ENCODE measurements at regions not wholly inside any gene's neighbourhood (a gene's known extent, or its start where the extent isn't known, plus 50 kb on each side); places are given as distances from the start of the nearest gene placed in this dataset.

DNA sequence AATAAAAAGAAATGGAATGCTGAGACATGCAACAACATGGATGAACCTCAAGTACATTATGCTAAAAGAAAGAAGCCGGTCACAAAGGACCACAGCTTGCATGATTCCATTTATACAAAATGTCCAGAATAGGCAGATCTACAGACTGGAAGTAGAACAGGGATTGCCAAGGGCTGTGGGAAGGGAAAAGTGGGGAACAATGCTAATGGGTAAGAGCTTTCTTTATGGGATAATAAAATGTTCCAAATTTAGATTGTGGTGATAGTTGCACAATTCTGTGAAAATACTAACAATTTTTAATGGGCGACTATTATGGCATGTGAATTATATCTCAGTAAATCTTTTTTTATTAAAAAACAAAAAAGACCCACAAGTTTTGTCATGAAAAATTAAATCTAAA lies 106.2 kb downstream of the TMCO5A start:
- Histone ChIP-seq H3K36me3 (ENCODE audit: control insufficient read depth, insufficient read depth, low read length) (no peaks in the 10 kb centered on the region), H3K79me2 (ENCODE audit: control insufficient read depth, insufficient read depth, low read length) (no peaks in the 10 kb centered on the region), H3K23ac (ENCODE audit: low read length) (no peak overlapping the region), H3K27ac (ENCODE audit: low read depth, low read length) (no peak overlapping the region), H2BK120ac (ENCODE audit: low read depth, low read length) (no peak overlapping the region), H2AK5ac (ENCODE audit: low read length) (no peak overlapping the region), H2BK15ac (replicated peaks; ENCODE audit: low read depth) (no peak overlapping the region), H4K5ac (ENCODE audit: low read length) (no peak overlapping the region), H3K9ac (ENCODE audit: low read length) (no peak overlapping the region), H3K4me2 (ENCODE audit: low read length) (no peak overlapping the region), H3K27me3 (ENCODE audit: insufficient read depth, low read length, poor library complexity) (no peaks in the 10 kb centered on the region), H3K56ac (ENCODE audit: low read length) (no peak overlapping the region), H3K4me3 (ENCODE audit: low read length) (no peak overlapping the region), H3K4me1 (ENCODE audit: control insufficient read depth, low read depth, low read length) (no peaks in the 10 kb centered on the region), H3K4ac (ENCODE audit: low read depth, low read length) (no peak overlapping the region), H3K79me1 (ENCODE audit: low read length) (no peaks in the 10 kb centered on the region), H3K18ac (ENCODE audit: low read length) (no peak overlapping the region), H2BK5ac (ENCODE audit: low read length) (no peak overlapping the region), H4K8ac (ENCODE audit: low read depth, low read length) (no peak overlapping the region)
- DNase-seq, result no peak
- no CpG with 5 or more reads among the region's 2 CpGs for WGBS (ENCODE audit: extremely low coverage, insufficient coverage, low lambda C conversion rate)

DNA sequence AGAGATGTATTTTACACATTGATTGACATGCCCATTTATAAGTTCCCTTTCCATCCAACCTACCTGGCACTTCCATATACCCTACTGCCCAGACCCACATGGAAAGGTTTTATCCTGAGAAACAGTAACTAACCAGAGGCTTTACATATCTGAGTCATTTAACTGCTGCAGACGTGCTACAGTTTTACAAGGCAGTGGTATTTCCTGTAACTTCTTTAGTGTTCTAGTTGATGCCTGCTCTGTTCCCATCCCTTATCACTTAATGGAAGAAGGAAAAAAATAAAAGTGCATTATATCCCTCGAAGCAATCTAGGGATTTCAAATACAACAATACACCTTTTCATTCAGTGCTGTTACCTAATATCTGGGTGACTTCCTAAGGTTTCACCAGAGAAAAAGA lies 107.1 kb downstream of the TMCO5A start:
- no peak overlapping the region for H2BK5ac ChIP-seq (ENCODE audit: low read length)
- H3K4me3 ChIP-seq (ENCODE audit: low read length), result no peak overlapping the region
- no peak overlapping the region for H3K23ac ChIP-seq (ENCODE audit: low read length)
- no peaks in the 10 kb centered on the region for H3K4me1 ChIP-seq (ENCODE audit: control insufficient read depth, low read depth, low read length)
- no peak overlapping the region for H3K18ac ChIP-seq (ENCODE audit: low read length)
- no peak overlapping the region for H2BK15ac ChIP-seq (replicated peaks; ENCODE audit: low read depth)
- no peak overlapping the region for H4K5ac ChIP-seq (ENCODE audit: low read length)
- H3K4me2 ChIP-seq (ENCODE audit: low read length), result no peak overlapping the region
- H3K27ac ChIP-seq (ENCODE audit: low read depth, low read length), result no peak overlapping the region
- WGBS (ENCODE audit: extremely low coverage, insufficient coverage, low lambda C conversion rate), result no CpG with 5 or more reads among the region's 2 CpGs
- peak; percentile 51 for DNase-seq
- no peak overlapping the region for H4K8ac ChIP-seq (ENCODE audit: low read depth, low read length)
- no peak overlapping the region for H2AK5ac ChIP-seq (ENCODE audit: low read length)
- H3K79me2 ChIP-seq (ENCODE audit: control insufficient read depth, insufficient read depth, low read length), result no peaks in the 10 kb centered on the region
- H3K27me3 ChIP-seq (ENCODE audit: insufficient read depth, low read length, poor library complexity), result no peaks in the 10 kb centered on the region
- no peak overlapping the region for H3K4ac ChIP-seq (ENCODE audit: low read depth, low read length)
- no peaks in the 10 kb centered on the region for H3K36me3 ChIP-seq (ENCODE audit: control insufficient read depth, insufficient read depth, low read length)
- no peak overlapping the region for H2BK120ac ChIP-seq (ENCODE audit: low read depth, low read length)
- no peak overlapping the region for H3K56ac ChIP-seq (ENCODE audit: low read length)
- H3K79me1 ChIP-seq (ENCODE audit: low read length), result no peaks in the 10 kb centered on the region
- H3K9ac ChIP-seq (ENCODE audit: low read length), result no peak overlapping the region

DNA sequence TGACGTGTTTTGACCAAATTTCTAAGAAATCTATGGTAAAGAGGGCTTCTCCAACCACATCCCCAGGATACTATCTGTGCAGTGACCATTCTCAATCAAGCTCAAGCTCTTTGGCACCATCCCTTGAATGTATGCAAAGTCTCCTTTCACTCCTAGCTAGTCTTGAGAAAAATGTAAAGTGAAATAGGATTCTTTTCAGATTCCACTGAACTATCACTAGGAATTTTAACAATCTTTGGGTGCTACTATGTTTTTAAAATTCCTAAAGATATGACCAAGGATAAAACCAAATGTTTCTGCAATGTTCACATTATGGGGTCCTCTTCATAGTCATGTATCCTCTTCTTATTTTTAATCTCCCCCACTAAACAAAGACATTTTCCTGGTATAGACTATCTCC lies 107.8 kb downstream of the TMCO5A start:
- H3K4ac ChIP-seq (ENCODE audit: low read depth, low read length), result no peak overlapping the region
- H3K23ac ChIP-seq (ENCODE audit: low read length), result no peak overlapping the region
- H3K36me3 ChIP-seq (ENCODE audit: control insufficient read depth, insufficient read depth, low read length), result no peaks in the 10 kb centered on the region
- no peak overlapping the region for H4K8ac ChIP-seq (ENCODE audit: low read depth, low read length)
- H2BK15ac ChIP-seq (replicated peaks; ENCODE audit: low read depth), result no peak overlapping the region
- WGBS (ENCODE audit: extremely low coverage, insufficient coverage, low lambda C conversion rate), result no CpG with 5 or more reads among the region's 1 CpG
- no peak overlapping the region for H2AK5ac ChIP-seq (ENCODE audit: low read length)
- H3K79me1 ChIP-seq (ENCODE audit: low read length), result no peaks in the 10 kb centered on the region
- no peak overlapping the region for H3K27ac ChIP-seq (ENCODE audit: low read depth, low read length)
- no peaks in the 10 kb centered on the region for H3K79me2 ChIP-seq (ENCODE audit: control insufficient read depth, insufficient read depth, low read length)
- H3K27me3 ChIP-seq (ENCODE audit: insufficient read depth, low read length, poor library complexity), result no peaks in the 10 kb centered on the region
- H3K4me3 ChIP-seq (ENCODE audit: low read length), result no peak overlapping the region
- no peak overlapping the region for H4K5ac ChIP-seq (ENCODE audit: low read length)
- H3K56ac ChIP-seq (ENCODE audit: low read length), result no peak overlapping the region
- H2BK5ac ChIP-seq (ENCODE audit: low read length), result no peak overlapping the region
- no peak overlapping the region for H3K18ac ChIP-seq (ENCODE audit: low read length)
- no peak overlapping the region for H2BK120ac ChIP-seq (ENCODE audit: low read depth, low read length)
- no peaks in the 10 kb centered on the region for H3K4me1 ChIP-seq (ENCODE audit: control insufficient read depth, low read depth, low read length)
- no peak overlapping the region for H3K4me2 ChIP-seq (ENCODE audit: low read length)
- H3K9ac ChIP-seq (ENCODE audit: low read length), result no peak overlapping the region
- DNase-seq, result no peak

DNA sequence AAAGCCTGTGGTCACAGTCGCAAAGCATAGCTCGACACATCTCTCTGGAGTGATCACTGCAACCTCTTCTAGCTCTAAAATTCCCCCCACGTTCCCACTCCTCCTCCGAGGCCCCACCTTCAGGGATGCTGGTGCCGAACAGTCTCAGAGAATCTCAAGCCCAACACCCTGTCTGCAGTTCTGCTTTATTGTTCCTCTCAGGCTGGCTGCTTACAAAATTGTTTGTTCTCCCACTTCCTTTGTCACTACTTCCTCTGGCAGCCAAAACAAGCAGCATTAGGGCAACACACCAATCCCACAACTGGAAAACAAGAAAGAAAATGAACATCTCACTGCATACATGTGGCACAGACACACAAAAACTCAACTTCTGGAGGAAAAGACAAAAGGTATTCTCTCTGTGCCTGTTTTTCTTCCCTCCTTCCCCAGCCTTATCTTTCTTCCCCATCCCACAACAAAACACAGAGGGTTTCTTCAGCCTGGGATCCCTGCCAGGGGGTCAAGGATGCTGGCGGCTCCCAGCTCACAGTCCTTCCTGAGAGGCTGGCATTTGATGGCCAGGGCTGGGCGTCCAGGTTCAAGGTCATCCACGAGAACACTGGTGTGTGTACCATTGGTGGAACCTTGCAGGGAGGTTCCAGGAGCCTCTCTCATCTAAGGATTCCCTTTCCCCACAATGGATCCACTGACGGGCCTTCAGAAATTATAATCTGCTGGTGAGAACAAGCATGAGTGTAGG lies 108.4 kb downstream of the TMCO5A start:
- Histone ChIP-seq H2BK15ac (replicated peaks; ENCODE audit: low read depth) (no peak overlapping the region), H3K4me3 (ENCODE audit: low read length) (no peak overlapping the region), H3K18ac (ENCODE audit: low read length) (no peak overlapping the region), H3K9ac (ENCODE audit: low read length) (no peak overlapping the region), H3K4me1 (ENCODE audit: control insufficient read depth, low read depth, low read length) (no peaks in the 10 kb centered on the region), H3K4me2 (ENCODE audit: low read length) (no peak overlapping the region), H2BK120ac (ENCODE audit: low read depth, low read length) (no peak overlapping the region), H3K4ac (ENCODE audit: low read depth, low read length) (no peak overlapping the region), H2BK5ac (ENCODE audit: low read length) (no peak overlapping the region), H3K27me3 (ENCODE audit: insufficient read depth, low read length, poor library complexity) (no peaks in the 10 kb centered on the region), H4K5ac (ENCODE audit: low read length) (no peak overlapping the region), H3K79me2 (ENCODE audit: control insufficient read depth, insufficient read depth, low read length) (no peaks in the 10 kb centered on the region), H2AK5ac (ENCODE audit: low read length) (no peak overlapping the region), H3K23ac (ENCODE audit: low read length) (no peak overlapping the region), H3K36me3 (ENCODE audit: control insufficient read depth, insufficient read depth, low read length) (no peaks in the 10 kb centered on the region), H3K56ac (ENCODE audit: low read length) (no peak overlapping the region), H3K27ac (ENCODE audit: low read depth, low read length) (no peak overlapping the region), H4K8ac (ENCODE audit: low read depth, low read length) (no peak overlapping the region), H3K79me1 (ENCODE audit: low read length) (no peaks in the 10 kb centered on the region)
- no peak for DNase-seq
- no CpG with 5 or more reads among the region's 9 CpGs for WGBS (ENCODE audit: extremely low coverage, insufficient coverage, low lambda C conversion rate)

DNA sequence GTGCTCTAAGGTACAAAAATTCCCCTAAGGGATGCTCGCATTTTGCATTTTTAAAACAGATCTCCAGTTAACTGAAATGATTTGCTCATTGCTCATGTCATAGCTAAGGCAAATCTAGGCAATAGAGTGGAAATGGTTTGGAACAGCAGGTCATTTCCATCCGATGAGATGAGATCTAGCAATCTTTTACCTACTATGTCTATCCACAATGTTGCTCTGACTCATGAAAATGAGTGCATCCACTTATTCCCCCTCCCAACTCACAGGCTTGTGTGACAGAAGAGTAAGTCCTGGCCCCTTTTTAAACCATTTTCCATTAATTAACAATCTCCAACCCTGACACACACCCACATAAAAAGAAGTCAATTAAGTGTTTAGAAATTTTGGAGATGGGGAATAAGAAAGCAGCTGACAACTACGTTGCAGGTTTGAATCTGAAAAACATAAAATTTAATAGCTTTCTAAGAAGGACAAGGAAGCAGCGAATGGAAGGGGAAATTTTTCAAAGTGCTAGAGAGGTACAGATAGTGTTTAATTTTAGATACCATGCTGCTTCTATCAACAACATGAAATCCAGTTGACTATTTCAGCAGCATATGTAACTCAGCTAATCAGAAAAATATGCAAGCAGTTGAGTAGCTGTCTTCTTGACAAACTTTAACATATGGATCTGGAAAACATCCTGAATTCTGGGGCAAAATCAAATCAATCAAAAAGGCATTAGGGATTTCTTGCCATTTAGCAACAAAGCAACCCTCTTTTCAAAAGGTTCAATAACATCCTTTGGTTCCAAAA lies 112.0 kb downstream of the TMCO5A start:
- no peak for DNase-seq
- Histone ChIP-seq H2BK15ac (replicated peaks; ENCODE audit: low read depth) (no peak overlapping the region), H4K8ac (ENCODE audit: low read depth, low read length) (no peak overlapping the region), H3K23ac (ENCODE audit: low read length) (no peak overlapping the region), H3K56ac (ENCODE audit: low read length) (no peak overlapping the region), H3K4me2 (ENCODE audit: low read length) (no peak overlapping the region), H3K4ac (ENCODE audit: low read depth, low read length) (no peak overlapping the region), H2BK5ac (ENCODE audit: low read length) (no peak overlapping the region), H3K9ac (ENCODE audit: low read length) (no peak overlapping the region), H3K27me3 (ENCODE audit: insufficient read depth, low read length, poor library complexity) (no peaks in the 10 kb centered on the region), H2AK5ac (ENCODE audit: low read length) (no peak overlapping the region), H3K79me1 (ENCODE audit: low read length) (no peaks in the 10 kb centered on the region), H2BK120ac (ENCODE audit: low read depth, low read length) (no peak overlapping the region), H3K27ac (ENCODE audit: low read depth, low read length) (no peak overlapping the region), H3K4me3 (ENCODE audit: low read length) (no peak overlapping the region), H4K5ac (ENCODE audit: low read length) (no peak overlapping the region), H3K36me3 (ENCODE audit: control insufficient read depth, insufficient read depth, low read length) (no peaks in the 10 kb centered on the region), H3K4me1 (ENCODE audit: control insufficient read depth, low read depth, low read length) (no peaks in the 10 kb centered on the region), H3K79me2 (ENCODE audit: control insufficient read depth, insufficient read depth, low read length) (no peaks in the 10 kb centered on the region), H3K18ac (ENCODE audit: low read length) (no peak overlapping the region)
- no CpG with 5 or more reads among the region's 4 CpGs for WGBS (ENCODE audit: extremely low coverage, insufficient coverage, low lambda C conversion rate)

Measured in mesendoderm (in vitro differentiated cells).